ENCODE measurements at regions not wholly inside any gene's neighbourhood (a gene's known extent, or its start where the extent isn't known, plus 50 kb on each side); places are given as distances from the start of the nearest gene placed in this dataset.
"Not testable (repeated sequence)": the region's sequence is repeated elsewhere in the genome, so short reads cannot be mapped to it uniquely, and the experiment has no call there.

GRCh38 chr4:45283352-45283751 lies 557.0 kb upstream of the GNPDA2 start:
- Histone ChIP-seq H3K27me3 (ENCODE audit: insufficient read depth, low read length) (no peaks in the 10 kb centered on the region), H3K4me3 (ENCODE audit: insufficient read depth, low read depth, low read length) (no peak overlapping the region), H3K9ac (ENCODE audit: low read length) (no peak overlapping the region), H3K4me2 (ENCODE audit: low read length) (no peak overlapping the region), H3K36me3 (ENCODE audit: insufficient read depth, low read length) (no peaks in the 10 kb centered on the region), H4K20me1 (ENCODE audit: insufficient read depth, low read length) (no peaks in the 10 kb centered on the region), H3K27ac (ENCODE audit: low read depth, low read length) (no peak overlapping the region), H2AFZ (ENCODE audit: low read depth, low read length) (no peak overlapping the region), H3K9me3 (ENCODE audit: insufficient read depth, low read depth, low read length) (peaks cover 2% of the 10 kb centered on the region), H3K79me2 (ENCODE audit: insufficient read depth, low read length) (no peaks in the 10 kb centered on the region), H3K4me1 (ENCODE audit: insufficient read depth, low read length) (no peaks in the 10 kb centered on the region)
- H3K27me3 Mint-ChIP-seq (ENCODE audit: low read depth, unreplicated experiment), result no peaks in the 10 kb centered on the region
- no peak overlapping the region for H3K4me3 Mint-ChIP-seq (ENCODE audit: unreplicated experiment)
- H3K9me3 Mint-ChIP-seq (ENCODE audit: unreplicated experiment), result no peaks in the 10 kb centered on the region
- no peak overlapping the region for H3K27ac Mint-ChIP-seq (ENCODE audit: unreplicated experiment)
- no peaks in the 10 kb centered on the region for H3K4me1 Mint-ChIP-seq (ENCODE audit: low read depth, unreplicated experiment)
- no peak for FAIRE-seq
- TF ChIP-seq EZH2 (IDR thresholded peaks at IDR 0.05; ENCODE audit: insufficient read depth, low read length), result no peak
- TF ChIP-seq, protein P1, sequence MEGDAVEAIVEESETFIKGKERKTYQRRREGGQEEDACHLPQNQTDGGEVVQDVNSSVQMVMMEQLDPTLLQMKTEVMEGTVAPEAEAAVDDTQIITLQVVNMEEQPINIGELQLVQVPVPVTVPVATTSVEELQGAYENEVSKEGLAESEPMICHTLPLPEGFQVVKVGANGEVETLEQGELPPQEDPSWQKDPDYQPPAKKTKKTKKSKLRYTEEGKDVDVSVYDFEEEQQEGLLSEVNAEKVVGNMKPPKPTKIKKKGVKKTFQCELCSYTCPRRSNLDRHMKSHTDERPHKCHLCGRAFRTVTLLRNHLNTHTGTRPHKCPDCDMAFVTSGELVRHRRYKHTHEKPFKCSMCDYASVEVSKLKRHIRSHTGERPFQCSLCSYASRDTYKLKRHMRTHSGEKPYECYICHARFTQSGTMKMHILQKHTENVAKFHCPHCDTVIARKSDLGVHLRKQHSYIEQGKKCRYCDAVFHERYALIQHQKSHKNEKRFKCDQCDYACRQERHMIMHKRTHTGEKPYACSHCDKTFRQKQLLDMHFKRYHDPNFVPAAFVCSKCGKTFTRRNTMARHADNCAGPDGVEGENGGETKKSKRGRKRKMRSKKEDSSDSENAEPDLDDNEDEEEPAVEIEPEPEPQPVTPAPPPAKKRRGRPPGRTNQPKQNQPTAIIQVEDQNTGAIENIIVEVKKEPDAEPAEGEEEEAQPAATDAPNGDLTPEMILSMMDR (IDR thresholded peaks at IDR 0.05; ENCODE audit: insufficient read depth, low read depth, low read length), result no peak
- H3K36me3 Mint-ChIP-seq (ENCODE audit: low read depth, unreplicated experiment), result no peaks in the 10 kb centered on the region
- DNase-seq (ENCODE audit: low read depth), result no peak

DNA sequence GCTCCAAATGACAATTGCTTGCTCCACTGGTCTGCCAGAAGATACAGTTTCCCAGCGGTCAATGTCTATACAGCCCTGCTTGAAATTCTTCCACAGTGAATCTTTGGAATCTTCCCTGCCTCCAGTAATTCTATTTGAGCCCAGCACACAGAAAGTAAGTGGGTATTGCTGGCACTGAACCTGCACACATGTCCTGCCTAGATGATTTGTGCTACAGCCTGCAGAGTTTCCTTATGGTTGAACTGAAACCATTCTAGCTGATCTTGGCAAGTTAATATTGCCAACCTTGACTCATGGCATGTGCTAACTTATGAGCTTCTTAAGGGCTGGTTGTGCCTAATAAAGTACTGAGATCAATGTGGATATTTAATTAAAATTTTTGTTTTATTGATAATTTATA lies 553.8 kb upstream of the GNPDA2 start:
- Histone ChIP-seq H4K20me1 (ENCODE audit: insufficient read depth, low read length) (no peaks in the 10 kb centered on the region), H3K9ac (ENCODE audit: low read length) (no peak overlapping the region), H3K4me1 (ENCODE audit: insufficient read depth, low read length) (no peaks in the 10 kb centered on the region), H3K4me2 (ENCODE audit: low read length) (no peak overlapping the region), H3K9me3 (ENCODE audit: insufficient read depth, low read depth, low read length) (peaks cover 2% of the 10 kb centered on the region), H2AFZ (ENCODE audit: low read depth, low read length) (no peak overlapping the region), H3K4me3 (ENCODE audit: insufficient read depth, low read depth, low read length) (no peak overlapping the region), H3K79me2 (ENCODE audit: insufficient read depth, low read length) (no peaks in the 10 kb centered on the region), H3K27ac (ENCODE audit: low read depth, low read length) (no peak overlapping the region), H3K27me3 (ENCODE audit: insufficient read depth, low read length) (no peaks in the 10 kb centered on the region), H3K36me3 (ENCODE audit: insufficient read depth, low read length) (no peaks in the 10 kb centered on the region)
- H3K4me1 Mint-ChIP-seq (ENCODE audit: low read depth, unreplicated experiment), result no peaks in the 10 kb centered on the region
- no peaks in the 10 kb centered on the region for H3K36me3 Mint-ChIP-seq (ENCODE audit: low read depth, unreplicated experiment)
- DNase-seq (ENCODE audit: low read depth) (no peak), FAIRE-seq (no peak)
- H3K27ac Mint-ChIP-seq (ENCODE audit: unreplicated experiment), result no peak overlapping the region
- H3K27me3 Mint-ChIP-seq (ENCODE audit: low read depth, unreplicated experiment), result no peaks in the 10 kb centered on the region
- H3K9me3 Mint-ChIP-seq (ENCODE audit: unreplicated experiment), result no peaks in the 10 kb centered on the region
- no peak overlapping the region for H3K4me3 Mint-ChIP-seq (ENCODE audit: unreplicated experiment)
- TF ChIP-seq, protein P1 (IDR thresholded peaks at IDR 0.05; ENCODE audit: insufficient read depth, low read depth, low read length), result no peak
- no peak for TF ChIP-seq EZH2 (IDR thresholded peaks at IDR 0.05; ENCODE audit: insufficient read depth, low read length)

DNA sequence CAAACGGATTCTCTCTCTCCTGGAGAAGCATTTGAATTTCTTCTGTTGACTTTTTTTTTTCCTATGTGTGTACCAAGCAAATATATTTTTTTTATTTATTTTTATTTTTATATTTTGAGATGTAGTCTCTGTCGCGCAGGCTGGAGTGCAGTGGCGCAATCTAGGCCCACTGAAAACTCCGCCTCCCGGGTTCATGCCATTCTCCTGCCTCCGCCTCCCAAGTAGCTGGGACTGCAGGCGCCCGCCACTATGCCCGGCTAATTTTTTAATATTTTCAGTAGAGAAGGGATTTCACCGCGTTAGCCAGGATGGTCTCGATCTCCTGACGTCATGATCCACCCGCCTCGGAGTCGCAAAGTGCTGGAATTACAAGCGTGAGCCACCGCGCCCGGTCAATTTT lies 549.5 kb upstream of the GNPDA2 start:
- H3K9me3 Mint-ChIP-seq (ENCODE audit: unreplicated experiment), result no peaks in the 10 kb centered on the region
- H3K27ac Mint-ChIP-seq (ENCODE audit: unreplicated experiment), result no peak overlapping the region
- H3K36me3 Mint-ChIP-seq (ENCODE audit: low read depth, unreplicated experiment), result no peaks in the 10 kb centered on the region
- Histone ChIP-seq H4K20me1 (ENCODE audit: insufficient read depth, low read length) (no peaks in the 10 kb centered on the region), H2AFZ (ENCODE audit: low read depth, low read length) (no peak overlapping the region), H3K4me2 (ENCODE audit: low read length) (no peak overlapping the region), H3K36me3 (ENCODE audit: insufficient read depth, low read length) (no peaks in the 10 kb centered on the region), H3K4me3 (ENCODE audit: insufficient read depth, low read depth, low read length) (no peak overlapping the region), H3K79me2 (ENCODE audit: insufficient read depth, low read length) (no peaks in the 10 kb centered on the region), H3K4me1 (ENCODE audit: insufficient read depth, low read length) (no peaks in the 10 kb centered on the region), H3K27me3 (ENCODE audit: insufficient read depth, low read length) (no peaks in the 10 kb centered on the region), H3K27ac (ENCODE audit: low read depth, low read length) (no peak overlapping the region), H3K9me3 (ENCODE audit: insufficient read depth, low read depth, low read length) (no peaks in the 10 kb centered on the region), H3K9ac (ENCODE audit: low read length) (no peak overlapping the region)
- DNase-seq (ENCODE audit: low read depth) (no peak), FAIRE-seq (no peak)
- no peak overlapping the region for H3K4me3 Mint-ChIP-seq (ENCODE audit: unreplicated experiment)
- no peaks in the 10 kb centered on the region for H3K4me1 Mint-ChIP-seq (ENCODE audit: low read depth, unreplicated experiment)
- TF ChIP-seq, protein P1 (IDR thresholded peaks at IDR 0.05; ENCODE audit: insufficient read depth, low read depth, low read length), result no peak
- no peak for TF ChIP-seq EZH2 (IDR thresholded peaks at IDR 0.05; ENCODE audit: insufficient read depth, low read length)
- H3K27me3 Mint-ChIP-seq (ENCODE audit: low read depth, unreplicated experiment), result no peaks in the 10 kb centered on the region

DNA sequence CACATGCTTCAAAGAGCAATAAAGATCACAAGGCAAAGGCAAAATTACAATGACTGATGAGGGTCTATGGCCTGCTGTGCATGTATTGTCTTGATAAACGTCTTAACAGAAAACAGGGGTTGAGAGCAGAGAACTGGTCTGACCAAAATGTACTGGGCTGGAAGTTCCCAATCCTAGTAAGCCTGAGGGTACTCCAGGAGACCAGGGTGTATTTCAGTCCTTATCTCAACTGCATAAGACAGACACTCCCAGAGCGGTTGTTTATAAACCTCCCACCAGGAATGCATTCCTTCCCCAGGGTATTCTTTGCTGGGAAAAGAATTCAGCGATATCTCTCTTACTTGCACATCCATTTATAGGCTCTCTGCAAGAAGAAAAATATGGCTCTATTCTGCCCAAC lies 521.8 kb upstream of the GNPDA2 start:
- not testable (repeated sequence) for FAIRE-seq; H3K79me2 ChIP-seq (ENCODE audit: insufficient read depth, low read length); DNase-seq (ENCODE audit: low read depth); H3K4me3 ChIP-seq (ENCODE audit: insufficient read depth, low read depth, low read length); H3K27ac ChIP-seq (ENCODE audit: low read depth, low read length); H3K4me1 Mint-ChIP-seq (ENCODE audit: low read depth, unreplicated experiment); H2AFZ ChIP-seq (ENCODE audit: low read depth, low read length); H3K36me3 Mint-ChIP-seq (ENCODE audit: low read depth, unreplicated experiment); H3K27me3 Mint-ChIP-seq (ENCODE audit: low read depth, unreplicated experiment); H3K4me1 ChIP-seq (ENCODE audit: insufficient read depth, low read length); H3K9me3 ChIP-seq (ENCODE audit: insufficient read depth, low read depth, low read length); H3K27me3 ChIP-seq (ENCODE audit: insufficient read depth, low read length); H3K9ac ChIP-seq (ENCODE audit: low read length); H3K4me3 Mint-ChIP-seq (ENCODE audit: unreplicated experiment); H3K9me3 Mint-ChIP-seq (ENCODE audit: unreplicated experiment); H4K20me1 ChIP-seq (ENCODE audit: insufficient read depth, low read length); H3K27ac Mint-ChIP-seq (ENCODE audit: unreplicated experiment); H3K36me3 ChIP-seq (ENCODE audit: insufficient read depth, low read length); H3K4me2 ChIP-seq (ENCODE audit: low read length)

All from astrocyte (in vitro differentiated cells and primary cell).